ENCODE measurements at regions not wholly inside any gene's neighbourhood (a gene's known extent, or its start where the extent isn't known, plus 50 kb on each side); places are given as distances from the start of the nearest gene placed in this dataset.

DNA sequence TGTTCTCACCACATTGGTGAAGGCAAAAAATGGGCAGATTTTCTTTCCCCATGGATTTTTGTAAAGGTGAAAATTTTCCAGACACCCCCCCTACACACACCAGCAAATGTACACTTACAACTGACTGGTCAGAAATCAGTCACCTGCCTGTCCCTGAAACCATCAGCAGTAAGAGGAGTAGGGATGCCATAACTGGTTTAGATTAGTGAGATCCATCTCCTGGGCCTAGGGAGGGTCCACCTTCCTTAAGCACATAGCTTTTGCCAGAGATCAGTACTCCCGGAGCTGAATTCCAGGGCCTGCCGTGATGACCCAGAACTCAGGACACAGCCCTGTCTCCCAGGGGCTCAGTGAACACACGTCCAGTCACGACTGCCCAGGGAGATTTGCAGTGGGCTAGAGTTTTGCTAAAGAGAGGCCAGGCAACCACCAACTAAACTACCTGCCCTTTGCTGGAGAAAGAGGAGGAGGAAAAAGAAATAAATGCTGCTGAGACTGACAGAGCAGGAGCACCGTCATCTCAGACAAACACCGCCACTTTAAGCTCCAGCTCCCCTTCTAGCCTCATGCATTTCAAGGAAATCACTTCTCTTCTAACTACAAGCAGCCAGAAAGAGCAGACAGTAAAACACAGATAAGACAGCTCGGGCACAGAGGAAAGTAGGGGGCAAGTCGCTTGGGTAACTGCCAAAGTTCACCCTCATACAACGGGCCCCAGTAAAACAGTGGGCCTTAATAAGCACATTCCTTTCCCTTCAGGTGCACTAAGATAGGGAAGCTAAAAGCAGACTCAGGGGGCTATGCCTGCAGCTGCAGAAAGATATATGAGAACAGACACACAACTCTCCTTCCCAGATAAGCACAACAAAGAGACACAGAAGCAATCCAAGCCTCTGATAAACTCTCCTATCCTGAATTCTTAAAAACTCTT is 82.6 kb upstream of the SPTLC3 start:
- TF ChIP-seq, protein P1, sequence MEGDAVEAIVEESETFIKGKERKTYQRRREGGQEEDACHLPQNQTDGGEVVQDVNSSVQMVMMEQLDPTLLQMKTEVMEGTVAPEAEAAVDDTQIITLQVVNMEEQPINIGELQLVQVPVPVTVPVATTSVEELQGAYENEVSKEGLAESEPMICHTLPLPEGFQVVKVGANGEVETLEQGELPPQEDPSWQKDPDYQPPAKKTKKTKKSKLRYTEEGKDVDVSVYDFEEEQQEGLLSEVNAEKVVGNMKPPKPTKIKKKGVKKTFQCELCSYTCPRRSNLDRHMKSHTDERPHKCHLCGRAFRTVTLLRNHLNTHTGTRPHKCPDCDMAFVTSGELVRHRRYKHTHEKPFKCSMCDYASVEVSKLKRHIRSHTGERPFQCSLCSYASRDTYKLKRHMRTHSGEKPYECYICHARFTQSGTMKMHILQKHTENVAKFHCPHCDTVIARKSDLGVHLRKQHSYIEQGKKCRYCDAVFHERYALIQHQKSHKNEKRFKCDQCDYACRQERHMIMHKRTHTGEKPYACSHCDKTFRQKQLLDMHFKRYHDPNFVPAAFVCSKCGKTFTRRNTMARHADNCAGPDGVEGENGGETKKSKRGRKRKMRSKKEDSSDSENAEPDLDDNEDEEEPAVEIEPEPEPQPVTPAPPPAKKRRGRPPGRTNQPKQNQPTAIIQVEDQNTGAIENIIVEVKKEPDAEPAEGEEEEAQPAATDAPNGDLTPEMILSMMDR (IDR thresholded peaks at IDR 0.05; ENCODE audit: borderline replicate concordance, insufficient read depth, low read depth, low read length), result no peak
- no peak overlapping the region for H3K4me3 ChIP-seq (ENCODE audit: low read depth, low read length)

DNA sequence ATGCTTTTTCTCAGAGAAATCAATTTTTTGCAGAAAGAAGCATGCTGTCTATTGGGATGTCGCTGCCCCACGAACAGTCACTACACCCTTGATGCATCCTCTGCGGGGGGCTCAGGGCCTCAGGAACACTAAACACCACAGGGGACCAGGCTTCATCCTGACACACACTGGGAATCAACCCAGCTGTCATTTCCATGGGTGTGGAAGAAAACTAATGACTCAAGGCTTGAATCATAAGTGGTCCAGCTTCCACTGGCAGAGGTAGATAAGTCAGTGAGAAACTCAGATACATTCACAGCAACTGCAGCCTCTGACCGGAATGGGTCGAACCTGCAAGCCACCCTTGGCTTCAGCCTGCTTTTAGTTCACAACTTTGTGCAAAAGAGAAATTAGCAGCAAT is 81.3 kb upstream of the SPTLC3 start:
- no peak overlapping the region for H3K4me3 ChIP-seq (ENCODE audit: low read depth, low read length)
- TF ChIP-seq, protein P1 (IDR thresholded peaks at IDR 0.05; ENCODE audit: borderline replicate concordance, insufficient read depth, low read depth, low read length), result no peak

DNA sequence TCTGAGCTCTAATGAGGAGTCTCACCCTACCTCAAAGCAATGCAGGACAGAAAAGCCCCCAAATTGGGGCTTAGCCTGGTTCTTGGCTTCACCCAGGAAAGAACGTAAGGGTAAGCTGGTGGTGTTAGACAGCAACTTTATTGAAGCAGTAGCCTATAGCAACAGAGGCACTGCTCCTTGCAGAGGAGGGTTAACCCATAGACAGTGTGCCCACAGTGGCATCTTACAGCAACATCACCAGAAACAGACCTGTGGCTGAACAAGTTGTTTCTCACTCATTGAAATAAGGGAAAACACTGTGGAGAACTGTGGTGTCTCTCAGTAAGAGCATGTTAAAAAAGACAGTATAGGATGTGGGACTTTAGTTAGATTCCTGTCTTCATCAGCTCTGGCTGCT is 80.4 kb upstream of the SPTLC3 start:
- TF ChIP-seq, protein P1 (IDR thresholded peaks at IDR 0.05; ENCODE audit: borderline replicate concordance, insufficient read depth, low read depth, low read length), result no peak
- H3K4me3 ChIP-seq (ENCODE audit: low read depth, low read length), result no peak overlapping the region

DNA sequence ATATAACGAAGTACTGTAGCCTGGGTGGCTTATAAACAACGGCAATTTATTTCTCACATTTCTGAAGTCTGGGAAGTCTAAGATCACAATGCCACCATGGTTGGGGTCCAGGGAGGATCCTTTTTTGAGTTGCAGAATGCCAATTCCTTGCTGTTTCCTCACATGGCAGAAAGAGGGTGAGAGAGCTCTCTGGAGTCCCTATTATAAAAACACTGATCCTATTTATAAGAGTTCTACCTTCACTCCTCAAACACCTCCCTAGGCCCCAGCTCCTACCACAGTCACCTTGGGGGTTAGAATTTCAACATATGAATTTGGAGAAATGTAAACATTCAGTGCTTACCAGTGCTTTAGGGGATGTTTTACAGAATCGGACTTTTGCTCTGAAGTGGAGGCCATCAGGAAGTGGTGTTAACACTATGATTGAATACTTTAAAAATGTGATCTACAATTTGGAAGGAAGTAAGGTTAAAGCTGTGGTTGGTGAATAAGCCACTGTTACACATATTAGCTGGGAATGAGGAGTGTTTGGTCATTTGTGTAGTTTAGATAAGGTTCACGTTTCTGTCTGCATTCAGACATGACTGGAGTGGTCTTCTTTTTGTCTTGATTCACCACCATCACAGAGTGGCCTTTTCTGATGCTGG is 79.9 kb upstream of the SPTLC3 start:
- TF ChIP-seq, protein P1 (IDR thresholded peaks at IDR 0.05; ENCODE audit: borderline replicate concordance, insufficient read depth, low read depth, low read length), result no peak
- no peak overlapping the region for H3K4me3 ChIP-seq (ENCODE audit: low read depth, low read length)

DNA sequence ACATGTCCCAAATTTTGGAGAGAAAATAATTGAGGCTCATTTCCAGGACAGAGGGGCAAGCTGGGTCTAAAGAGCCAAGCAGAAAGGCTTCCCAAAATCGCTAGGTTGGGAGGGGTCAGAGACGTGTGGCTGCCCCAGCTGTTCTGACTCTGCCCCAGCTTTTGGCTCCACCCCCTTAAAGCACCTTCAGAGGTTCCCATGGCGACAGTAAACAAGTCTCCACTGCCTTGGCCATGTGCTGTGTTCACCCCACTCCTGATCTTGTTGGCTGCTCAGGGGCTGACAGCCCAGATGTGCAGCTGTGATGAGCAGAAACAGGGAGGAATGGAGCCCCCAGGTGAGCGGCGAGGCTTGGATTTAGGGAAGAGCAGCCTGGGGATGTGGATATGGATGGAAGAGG is 72.8 kb upstream of the SPTLC3 start:
- no peak overlapping the region for H3K4me3 ChIP-seq (ENCODE audit: low read depth, low read length)
- TF ChIP-seq, protein P1 (IDR thresholded peaks at IDR 0.05; ENCODE audit: borderline replicate concordance, insufficient read depth, low read depth, low read length), result no peak

DNA sequence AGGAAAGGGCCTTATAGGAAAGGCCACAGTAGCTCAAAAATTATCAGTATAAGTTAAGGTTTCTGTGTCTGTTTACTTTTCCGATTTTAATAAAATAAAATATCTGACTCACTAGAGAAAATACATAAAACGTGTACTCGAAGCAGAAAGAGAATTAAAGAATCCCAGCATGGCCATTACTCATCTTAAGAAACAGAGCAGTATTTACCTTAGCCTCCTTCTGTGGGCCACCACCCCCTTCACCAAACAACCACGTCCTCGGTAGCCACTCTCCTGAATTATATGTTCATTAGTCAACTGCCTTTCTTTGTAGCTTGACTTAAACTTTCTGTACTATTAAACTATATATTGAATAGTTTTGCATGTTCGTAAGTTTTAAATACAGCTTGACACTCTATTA is 72.2 kb upstream of the SPTLC3 start:
- H3K4me3 ChIP-seq (ENCODE audit: low read depth, low read length), result no peak overlapping the region
- TF ChIP-seq, protein P1 (IDR thresholded peaks at IDR 0.05; ENCODE audit: borderline replicate concordance, insufficient read depth, low read depth, low read length), result no peak

All from GM12875 (cell line).